Trophoblast cell (in vitro differentiated cells and primary cell): ENCODE measurements at regions not wholly inside any gene's neighbourhood (a gene's known extent, or its start where the extent isn't known, plus 50 kb on each side); places are given as distances from the start of the nearest gene placed in this dataset.
A peak's percentile ranks its signal among the peaks of the same experiment; 100 is the strongest.

ENCODE experiments used
- DNase-seq, 2 donors: peaks; one replicate each; pipeline ENCODE4 v3.0.0-alpha.2; 2016
- H2AFZ ChIP-seq: 2 replicates; pipeline ENCODE4 v1.6.1; 2013; ENCODE audit warnings: low read length, moderate library complexity, mild to moderate bottlenecking; ENCODE audit not compliant: insufficient read depth, poor library complexity
- H2AK5ac ChIP-seq: 2 replicates; pipeline ENCODE4 v1.6.1; 2013; ENCODE audit warnings: mild to moderate bottlenecking, low read length
- H2BK120ac ChIP-seq: 2 replicates; pipeline ENCODE4 v1.6.1; 2013; ENCODE audit warnings: low read length, mild to moderate bottlenecking, moderate library complexity; ENCODE audit not compliant: insufficient read depth, poor library complexity
- H2BK12ac ChIP-seq: 2 replicates; pipeline ENCODE4 v1.6.1; 2013; ENCODE audit warnings: mild to moderate bottlenecking, low read length, moderate library complexity
- H2BK5ac ChIP-seq: 2 replicates; pipeline ENCODE4 v1.6.1; 2013; ENCODE audit warnings: low read length, low read depth, moderate library complexity, mild to moderate bottlenecking; ENCODE audit not compliant: poor library complexity
- H3K14ac ChIP-seq: 2 replicates; pipeline ENCODE4 v1.6.1; 2013; ENCODE audit warnings: mild to moderate bottlenecking, low read length
- H3K18ac ChIP-seq: 2 replicates; pipeline ENCODE4 v1.6.1; 2013; ENCODE audit warnings: mild to moderate bottlenecking, low read length
- H3K23ac ChIP-seq: 2 replicates; pipeline ENCODE4 v1.6.1; 2013; ENCODE audit warnings: low read length
- H3K27ac ChIP-seq: 2 replicates; pipeline ENCODE4 v1.5.1; 2013; ENCODE audit warnings: low read depth, mild to moderate bottlenecking, inconsistent platforms, low read length, moderate library complexity
- H3K27me3 ChIP-seq: 2 replicates; pipeline ENCODE4 v1.6.1; 2013; ENCODE audit warnings: inconsistent platforms, mild to moderate bottlenecking, low read length, moderate library complexity; ENCODE audit not compliant: insufficient read depth
- H3K36me3 ChIP-seq, 2 experiments: 1 replicate in 1 of 2; 2 replicates in 1 of 2; pipeline ENCODE4 v1.6.1; 2013; ENCODE audit warnings: low read length in 2 of 2, mild to moderate bottlenecking in 2 of 2, moderate library complexity in 1 of 2; ENCODE audit not compliant: insufficient read depth in 2 of 2, control insufficient read depth in 1 of 2
- H3K4ac ChIP-seq: 2 replicates; pipeline ENCODE4 v1.6.1; 2013; ENCODE audit warnings: low read depth, mild to moderate bottlenecking, low read length, moderate library complexity
- H3K4me1 ChIP-seq, 2 experiments: 1 replicate in 1 of 2; 2 replicates in 1 of 2; pipeline ENCODE4 v1.6.1; 2013; ENCODE audit warnings: low read length in 2 of 2, mild to moderate bottlenecking in 2 of 2, moderate library complexity in 1 of 2; ENCODE audit not compliant: insufficient read depth in 2 of 2, control insufficient read depth in 1 of 2
- H3K4me2 ChIP-seq: 2 replicates; pipeline ENCODE4 v1.6.1; 2013; ENCODE audit warnings: inconsistent platforms, mild to moderate bottlenecking, low read length, moderate library complexity
- H3K4me3 ChIP-seq: 2 replicates; pipeline ENCODE4 v1.5.1; 2013; ENCODE audit warnings: mild to moderate bottlenecking, low read depth, low read length, inconsistent platforms
- H3K79me1 ChIP-seq: one replicate; pipeline ENCODE4 v1.6.1; 2013; ENCODE audit warnings: low read length
- H3K79me2 ChIP-seq: 2 replicates; pipeline ENCODE4 v1.6.1; 2013; ENCODE audit warnings: low read length, mild to moderate bottlenecking; ENCODE audit not compliant: control insufficient read depth, insufficient read depth, poor library complexity
- H3K9ac ChIP-seq: 2 replicates; pipeline ENCODE4 v1.6.1; 2013; ENCODE audit warnings: mild to moderate bottlenecking, low read length
- H3K9me3 ChIP-seq: 2 replicates; pipeline ENCODE4 v1.6.1; 2013; ENCODE audit warnings: low read depth, mild to moderate bottlenecking, control low read depth, inconsistent platforms, low read length; ENCODE audit not compliant: insufficient read depth
- H4K12ac ChIP-seq: 2 replicates; pipeline ENCODE4 v1.6.1; 2013; ENCODE audit warnings: low read depth, mild to moderate bottlenecking, low read length, moderate library complexity
- H4K8ac ChIP-seq: 2 replicates; pipeline ENCODE4 v1.6.1; 2013; ENCODE audit warnings: low read depth, mild to moderate bottlenecking, low read length, moderate library complexity
- H4K91ac ChIP-seq: one replicate; pipeline ENCODE4 v1.6.1; 2013; ENCODE audit warnings: low read depth, mild to moderate bottlenecking, low read length, moderate library complexity
- WGBS: extraction: QIAGEN DNeasy Blood & Tissue Kit; methylation state at CpG from one replicate; pipeline ENCODE4 v1.1.7; 2013; ENCODE audit warnings: missing lambda C conversion rate; ENCODE audit not compliant: insufficient read length, insufficient coverage; ENCODE audit errors: extremely low coverage; 5-methylcytosine and 5-hydroxymethylcytosine counted together

GRCh38 chr16:64745258-64745930 lies 376.5 kb downstream of the CDH11 start:
- no CpG with 5 or more reads among the region's 4 CpGs for WGBS
- no peak overlapping the region for H4K12ac ChIP-seq

GRCh38 chr16:64742455-64743223 lies 379.2 kb downstream of the CDH11 start:
- no CpG with 5 or more reads among the region's 3 CpGs for WGBS
- Histone ChIP-seq H3K14ac (no peak overlapping the region), H4K8ac (no peak overlapping the region), H3K9me3 (no peaks in the 10 kb centered on the region), H3K23ac (no peak overlapping the region), H3K27me3 (no peaks in the 10 kb centered on the region), H2AFZ (no peak overlapping the region), H3K9ac (no peak overlapping the region), H3K18ac (no peak overlapping the region), H2BK12ac (no peak overlapping the region), H2AK5ac (no peak overlapping the region), H3K4me1 (no peaks in the 10 kb centered on the region), H4K91ac (no peak overlapping the region), H2BK5ac (no peak overlapping the region), H3K79me1 (no peaks in the 10 kb centered on the region), H2BK120ac (no peak overlapping the region), H3K27ac (no peak overlapping the region), H3K79me2 (no peaks in the 10 kb centered on the region), H3K36me3 (no peaks in the 10 kb centered on the region), H3K4me3 (no peak overlapping the region), H4K12ac (no peak overlapping the region), H3K4me2 (no peak overlapping the region), H3K4ac (no peak overlapping the region)
- DNase-seq = no peak

More at GRCh38 chr16:64745258-64745930, 376.5 kb downstream of the CDH11 start:
- no peak overlapping the region for H2AFZ ChIP-seq
- H2BK12ac ChIP-seq = no peak overlapping the region
- H3K14ac ChIP-seq = no peak overlapping the region
- no peak overlapping the region for H3K4me2 ChIP-seq
- no peak overlapping the region for H3K4ac ChIP-seq
- H3K27me3 ChIP-seq = no peaks in the 10 kb centered on the region
- H3K36me3 ChIP-seq = no peaks in the 10 kb centered on the region
- no peak overlapping the region for H3K18ac ChIP-seq
- no peak overlapping the region for H3K4me3 ChIP-seq
- H2BK5ac ChIP-seq = no peak overlapping the region
- no peak for DNase-seq
- no peaks in the 10 kb centered on the region for H3K79me2 ChIP-seq
- H3K79me1 ChIP-seq = no peaks in the 10 kb centered on the region
- no peak overlapping the region for H3K27ac ChIP-seq
- H3K9me3 ChIP-seq = no peaks in the 10 kb centered on the region
- H4K8ac ChIP-seq = no peak overlapping the region
- H4K91ac ChIP-seq = no peak overlapping the region
- no peaks in the 10 kb centered on the region for H3K4me1 ChIP-seq
- H2BK120ac ChIP-seq = no peak overlapping the region
- H3K23ac ChIP-seq = no peak overlapping the region
- no peak overlapping the region for H2AK5ac ChIP-seq
- H3K9ac ChIP-seq = no peak overlapping the region

GRCh38 chr16:64740261-64740660 lies 381.6 kb downstream of the CDH11 start:
- H3K4me2 ChIP-seq = no peak overlapping the region

GRCh38 chr16:64738321-64738960 lies 383.4 kb downstream of the CDH11 start:
- Histone ChIP-seq H2BK5ac (no peak overlapping the region), H3K14ac (no peak overlapping the region), H4K8ac (no peak overlapping the region), H3K27me3 (no peaks in the 10 kb centered on the region), H2AK5ac (no peak overlapping the region), H3K79me1 (no peaks in the 10 kb centered on the region), H3K4ac (no peak overlapping the region), H3K4me1 (no peaks in the 10 kb centered on the region), H3K4me2 (no peak overlapping the region), H3K4me3 (no peak overlapping the region), H3K9ac (no peak overlapping the region), H3K27ac (no peak overlapping the region), H3K18ac (no peak overlapping the region), H2BK120ac (no peak overlapping the region), H4K12ac (no peak overlapping the region), H3K23ac (no peak overlapping the region), H2AFZ (no peak overlapping the region), H3K9me3 (no peaks in the 10 kb centered on the region), H4K91ac (no peak overlapping the region), H3K36me3 (no peaks in the 10 kb centered on the region), H3K79me2 (no peaks in the 10 kb centered on the region), H2BK12ac (no peak overlapping the region)
- peak in 1 of 2 donors; percentile 1 for DNase-seq
- WGBS = no CpG with 5 or more reads among the region's 1 CpG

More at GRCh38 chr16:64740261-64740660, 381.6 kb downstream of the CDH11 start:
- Histone ChIP-seq H3K18ac (no peak overlapping the region), H2BK120ac (no peak overlapping the region), H3K79me1 (no peaks in the 10 kb centered on the region), H3K36me3 (no peaks in the 10 kb centered on the region), H3K4me3 (no peak overlapping the region), H3K27me3 (no peaks in the 10 kb centered on the region), H3K27ac (no peak overlapping the region), H4K91ac (no peak overlapping the region), H3K9me3 (no peaks in the 10 kb centered on the region), H4K8ac (no peak overlapping the region), H3K79me2 (no peaks in the 10 kb centered on the region), H4K12ac (no peak overlapping the region), H2BK12ac (no peak overlapping the region), H2AK5ac (no peak overlapping the region), H3K4me1 (no peaks in the 10 kb centered on the region), H3K9ac (no peak overlapping the region), H2BK5ac (no peak overlapping the region), H3K14ac (no peak overlapping the region), H3K23ac (no peak overlapping the region), H2AFZ (no peak overlapping the region), H3K4ac (no peak overlapping the region)
- DNase-seq = no peak
- no CpG with 5 or more reads among the region's 2 CpGs for WGBS
